Testis (tissue), 2 donors: ENCODE measurements at regions not wholly inside any gene's neighbourhood (a gene's known extent, or its start where the extent isn't known, plus 50 kb on each side); places are given as distances from the start of the nearest gene placed in this dataset.

Experiments used
- DNase-seq: peaks from one replicate; pipeline ENCODE4 v3.0.0-alpha.2; 2019
- H3K27ac ChIP-seq, 2 donors: fragments of 200-600 bp; sonication (generic); one replicate each; pipeline ENCODE4 v1.5.1; 2019
- H3K27me3 ChIP-seq: fragments of 200-600 bp; sonication (generic); one replicate; pipeline ENCODE4 v1.5.1; 2019
- H3K36me3 ChIP-seq: fragments of 200-600 bp; sonication (generic); one replicate; pipeline ENCODE4 v1.5.1; 2017; ENCODE audit warnings: low read depth; ENCODE audit errors: missing control alignments
- H3K4me1 ChIP-seq: fragments of 200-600 bp; sonication (generic); one replicate; pipeline ENCODE4 v1.5.1; 2019
- H3K4me3 ChIP-seq, 2 donors: fragments of 200-600 bp; sonication (generic); one replicate each; pipeline ENCODE4 v1.5.1; 2017 to 2019
- H3K9me3 ChIP-seq: fragments of 200-600 bp; sonication (generic); one replicate; pipeline ENCODE4 v1.5.1; 2017
- CTCF ChIP-seq, 3 experiments: fragments of 450-650 bp in 2 of 3; fragments of 200-600 bp in 1 of 3; sonication (generic) in 1 of 3; IDR thresholded peaks; one replicate each; pipeline ENCODE4 v1.5.1; 2016 to 2019; ENCODE audit warnings: antibody characterized with exemption in 3 of 3, mild to moderate bottlenecking in 2 of 3, moderate library complexity in 1 of 3
- POLR2A ChIP-seq: fragments of 450-650 bp; IDR thresholded peaks from one replicate; pipeline ENCODE4 v1.6.1; 2017; ENCODE audit warnings: antibody characterized with exemption, mild to moderate bottlenecking, moderate library complexity
- WGBS, 2 donors: methylation state at CpG; one replicate each; pipeline ENCODE4 v1.1.5; 2018; 5-methylcytosine and 5-hydroxymethylcytosine counted together
- intact Hi-C: fragments of 100-400 bp; cut with DNase I; formaldehyde crosslinking; loops from one replicate; pipeline ENCODE4 v1.15.1; 2023; ENCODE audit warnings: low total_unique reads

DNA sequence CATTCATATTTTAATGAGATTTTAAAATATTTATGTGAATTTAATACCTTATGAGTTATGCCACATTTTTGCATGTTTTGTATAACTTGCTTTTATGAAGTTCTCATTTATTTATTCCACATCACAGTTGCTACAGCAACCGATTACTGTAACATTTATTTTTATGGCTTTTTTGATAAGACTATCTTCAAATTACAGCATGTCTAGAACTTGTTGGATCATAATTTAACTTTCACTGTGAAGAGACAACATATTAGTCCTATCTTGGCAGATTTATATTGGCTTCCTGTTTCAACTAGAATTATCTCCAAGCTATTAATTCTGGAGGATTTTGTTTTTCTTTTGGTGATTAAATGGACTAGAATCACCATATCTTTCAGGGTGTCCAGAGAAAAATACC, 793.7 kb upstream of the SLITRK5 start:
- Histone ChIP-seq H3K4me3 (no peak overlapping the region), H3K27ac (no peak overlapping the region), H3K36me3 (no peaks in the 10 kb centered on the region), H3K27me3 (no peaks in the 10 kb centered on the region), H3K9me3 (no peaks in the 10 kb centered on the region), H3K4me1 (no peaks in the 10 kb centered on the region)
- TF ChIP-seq CTCF (IDR thresholded peaks at IDR 0.05): no peak
- no peak for TF ChIP-seq POLR2A
- intact Hi-C loops: no loop called here
- no peak for DNase-seq
- 24 to 27% methylated on average over 1 of the region's 1 CpG for WGBS, 2 donors

DNA sequence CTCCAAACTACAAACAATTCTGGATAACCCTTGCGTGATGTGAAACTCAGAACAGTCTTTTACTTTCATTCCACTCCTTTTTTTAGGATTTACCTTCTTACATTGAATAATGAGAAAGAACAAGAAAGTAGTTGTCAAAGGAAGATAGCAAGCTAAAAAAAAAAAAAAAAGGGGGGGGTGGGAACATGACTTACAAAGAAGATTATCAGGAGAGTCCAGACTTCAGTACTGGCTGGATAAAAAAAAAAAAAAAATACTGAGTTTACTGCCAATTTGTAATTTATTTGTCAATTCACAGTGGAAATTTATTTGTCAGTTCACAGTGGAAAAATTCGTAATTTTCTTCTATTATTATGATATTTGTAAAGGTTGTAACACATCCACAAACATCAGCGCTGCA, 792.4 kb upstream of the SLITRK5 start:
- no peaks in the 10 kb centered on the region for H3K9me3 ChIP-seq
- 78% methylated on average over 3 of the region's 3 CpGs for WGBS, 2 donors

DNA sequence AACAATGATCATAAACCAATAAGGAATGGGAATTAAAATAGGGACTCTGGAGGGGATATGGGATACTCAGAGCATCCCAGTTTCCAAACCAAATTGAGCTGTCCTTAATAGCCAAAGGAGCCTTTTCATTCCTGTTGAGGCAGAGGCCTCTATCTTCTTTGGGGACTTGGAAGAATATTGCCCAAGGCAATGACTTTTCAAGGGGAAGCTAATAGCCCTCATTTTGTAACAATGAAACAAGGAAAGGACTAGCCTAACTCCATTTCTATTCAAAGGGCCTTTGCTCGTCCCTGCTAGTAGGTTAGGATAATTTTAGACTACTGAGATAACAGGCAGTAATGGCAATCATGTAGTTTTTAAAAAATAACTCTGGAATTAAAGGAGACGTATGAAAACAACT, 789.8 kb upstream of the SLITRK5 start:
- no peaks in the 10 kb centered on the region for H3K4me1 ChIP-seq
- no peaks in the 10 kb centered on the region for H3K27me3 ChIP-seq
- no peaks in the 10 kb centered on the region for H3K9me3 ChIP-seq
- intact Hi-C loops: no loop called here
- TF ChIP-seq POLR2A (no peak), CTCF (IDR thresholded peaks at IDR 0.05) (no peak)
- H3K36me3 ChIP-seq: no peaks in the 10 kb centered on the region
- DNase-seq: no peak
- H3K27ac ChIP-seq: no peak overlapping the region
- WGBS, 2 donors: 30 to 42% methylated on average over 2 of the region's 2 CpGs
- H3K4me3 ChIP-seq: no peak overlapping the region

More for the DNA sequence above, 792.4 kb upstream of the SLITRK5 start:
- Histone ChIP-seq H3K27me3 (no peaks in the 10 kb centered on the region), H3K4me1 (no peaks in the 10 kb centered on the region), H3K4me3 (no peak overlapping the region), H3K27ac (no peak overlapping the region), H3K36me3 (no peaks in the 10 kb centered on the region)
- intact Hi-C loops: no loop called here
- no peak for TF ChIP-seq POLR2A
- no peak for TF ChIP-seq CTCF (IDR thresholded peaks at IDR 0.05)
- DNase-seq: no peak

GRCh38 chr13:86882107-86882506, 789.1 kb upstream of the SLITRK5 start:
- Histone ChIP-seq H3K4me3 (no peak overlapping the region), H3K36me3 (no peaks in the 10 kb centered on the region), H3K27ac (no peak overlapping the region), H3K27me3 (no peaks in the 10 kb centered on the region), H3K4me1 (no peaks in the 10 kb centered on the region), H3K9me3 (no peaks in the 10 kb centered on the region)
- no peak for DNase-seq
- intact Hi-C loops: no loop called here
- no peak for TF ChIP-seq CTCF (IDR thresholded peaks at IDR 0.05)
- WGBS, 2 donors: 87 to 94% methylated on average over 5 of the region's 5 CpGs

GRCh38 chr13:86882835-86883234, 788.3 kb upstream of the SLITRK5 start:
- Histone ChIP-seq H3K36me3 (no peaks in the 10 kb centered on the region), H3K9me3 (no peaks in the 10 kb centered on the region), H3K4me1 (no peaks in the 10 kb centered on the region), H3K4me3 (no peak overlapping the region), H3K27me3 (no peaks in the 10 kb centered on the region), H3K27ac (no peak overlapping the region)
- no peak for DNase-seq
- intact Hi-C loops: no loop called here
- WGBS, 2 donors: 71 to 93% methylated on average over 3 of the region's 3 CpGs
- no peak for TF ChIP-seq CTCF (IDR thresholded peaks at IDR 0.05)
- TF ChIP-seq POLR2A: no peak
